Panc1 (cell line): ENCODE measurements at regions not wholly inside any gene's neighbourhood (a gene's known extent, or its start where the extent isn't known, plus 50 kb on each side); places are given as distances from the start of the nearest gene placed in this dataset.

Experiments used
- ATAC-seq: fragments of 200-7000 bp; cut with Tn5 transposase; 2 replicates; pipeline ENCODE4 v1.9.1; 2020; ENCODE audit warnings: mild to moderate bottlenecking, moderate library complexity
- BruUV-seq: library from RNA; stranded (reverse); fragments of 400-500 nt; replicated peaks from 2 replicates; lab custom pipeline; 2021; lab: Mats Ljungman, UMichigan
- CTCF ChIA-PET: fragments of 300-600 bp; sonication (Branson Sonifier 250); formaldehyde crosslinking; loops from one replicate; lab custom pipeline; 2022; ENCODE audit warnings: antibody characterized with exemption; lab: Charles Lee
- POLR2A ChIA-PET: fragments of 300-600 bp; sonication (Branson Sonifier 250); formaldehyde crosslinking; loops from one replicate; lab custom pipeline; 2022; ENCODE audit warnings: antibody characterized with exemption; lab: Charles Lee
- DNase-seq: peaks from one replicate; pipeline ENCODE4 v3.0.0-alpha.2; 2010; ENCODE audit warnings: low read depth, low spot score
- H3K27ac ChIP-seq: 2 replicates; pipeline ENCODE4 v1.5.1; 2011; ENCODE audit warnings: mild to moderate bottlenecking, low read length, inconsistent platforms
- H3K27me3 ChIP-seq: fragments of 200-500 bp; sonication (Bioruptor generic); 2 replicates; pipeline ENCODE4 v1.6.0; 2014; ENCODE audit warnings: low read length, inconsistent platforms; ENCODE audit not compliant: control insufficient read depth, insufficient read depth
- H3K36me3 ChIP-seq: fragments of 200-500 bp; sonication (Bioruptor generic); 2 replicates; pipeline ENCODE4 v1.5.1; 2014; ENCODE audit warnings: inconsistent platforms, mild to moderate bottlenecking, low read length, moderate library complexity; ENCODE audit not compliant: control insufficient read depth, insufficient read depth
- H3K4me1 ChIP-seq: 2 replicates; pipeline ENCODE4 v1.5.1; 2011; ENCODE audit warnings: inconsistent platforms, mild to moderate bottlenecking, low read length, moderate library complexity; ENCODE audit not compliant: control insufficient read depth, insufficient read depth
- H3K4me3 ChIP-seq, 2 experiments: 2 replicates each; pipeline ENCODE4 v1.5.1; 2011 to 2012; ENCODE audit warnings: low read depth in 2 of 2, low read length in 2 of 2, mild to moderate bottlenecking in 2 of 2, inconsistent platforms in 1 of 2, moderate library complexity in 1 of 2
- H3K9me3 ChIP-seq: fragments of 200-500 bp; sonication (Bioruptor generic); 2 replicates; pipeline ENCODE4 v1.5.1; 2014; ENCODE audit warnings: low read depth, mild to moderate bottlenecking, inconsistent platforms, low read length, moderate library complexity; ENCODE audit not compliant: control insufficient read depth, insufficient read depth
- POLR2AphosphoS5 ChIP-seq: IDR thresholded peaks from 2 replicates; pipeline ENCODE4 v1.6.1; 2012; ENCODE audit warnings: mild to moderate bottlenecking, low read depth, low read length, moderate library complexity
- SIN3A ChIP-seq: IDR thresholded peaks from 2 replicates; pipeline ENCODE4 v1.6.1; 2012; ENCODE audit warnings: low read depth, mild to moderate bottlenecking, low read length, moderate library complexity, borderline replicate concordance; ENCODE audit not compliant: insufficient read depth
- TCF7L2 ChIP-seq: IDR thresholded peaks from 2 replicates; pipeline ENCODE4 v1.6.1; 2011; ENCODE audit warnings: mild to moderate bottlenecking, low read depth, low read length, inconsistent platforms
- in situ Hi-C: cut with HindIII; loops from 2 replicates; pipeline ENCODE4 v1.10.0; 2016; ENCODE audit warnings: low sequenced_read_pairs, low pct_unique_long_range_greater_than_20kb
- intact Hi-C: fragments of 100-400 bp; cut with micrococcal nuclease; formaldehyde crosslinking; loops from one replicate; pipeline ENCODE4 v1.10.0; 2022; ENCODE audit not compliant: unreplicated experiment
- TF ChIP-seq, protein P1 (sequence below): fragments of 450-650 bp; IDR thresholded peaks from 2 replicates; pipeline ENCODE4 v1.5.1; 2017; ENCODE audit warnings: mild to moderate bottlenecking
- TF ChIP-seq, protein P2 (sequence below), 2 experiments: IDR thresholded peaks; 2 replicates each; pipeline ENCODE4 v1.6.1; 2011 to 2012; ENCODE audit warnings: low read depth in 2 of 2, control low read depth in 1 of 2, low read length in 1 of 2, mild to moderate bottlenecking in 1 of 2, moderate library complexity in 1 of 2; ENCODE audit not compliant: insufficient read depth in 1 of 2

DNA sequence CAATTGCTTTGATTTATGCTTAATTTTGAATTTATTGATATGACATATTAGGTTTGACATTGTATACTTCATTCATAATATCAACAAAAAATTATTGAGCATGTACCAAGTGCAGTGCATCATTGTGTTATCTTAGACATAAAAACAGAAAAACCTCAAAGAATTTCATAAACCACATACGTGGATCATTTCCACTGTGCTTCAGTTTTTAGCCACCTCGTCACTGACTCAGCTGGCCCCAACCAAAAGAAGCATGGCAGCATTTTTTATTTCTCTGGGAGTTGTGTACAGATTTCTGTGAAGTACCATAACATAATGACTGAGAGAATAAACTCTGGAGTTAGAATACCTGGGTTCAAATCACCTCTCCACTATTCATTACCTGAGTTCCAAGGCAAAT is 95.6 kb upstream of the C1orf87 start:
- intact Hi-C loops (no loop called here), in situ Hi-C loops (no loop called here)
- DNase-seq = no peak
- ChIA-PET CTCF (no interaction called here), POLR2A (no interaction called here)
- Histone ChIP-seq H3K4me3 (no peak overlapping the region), H3K9me3 (no peaks in the 10 kb centered on the region), H3K36me3 (no peaks in the 10 kb centered on the region), H3K27ac (no peak overlapping the region), H3K27me3 (0 out of 2 replicates have a peak, but pooled peaks cover 2% of the 10 kb centered on the region), H3K4me1 (no peaks in the 10 kb centered on the region)
- TF ChIP-seq, protein P1, sequence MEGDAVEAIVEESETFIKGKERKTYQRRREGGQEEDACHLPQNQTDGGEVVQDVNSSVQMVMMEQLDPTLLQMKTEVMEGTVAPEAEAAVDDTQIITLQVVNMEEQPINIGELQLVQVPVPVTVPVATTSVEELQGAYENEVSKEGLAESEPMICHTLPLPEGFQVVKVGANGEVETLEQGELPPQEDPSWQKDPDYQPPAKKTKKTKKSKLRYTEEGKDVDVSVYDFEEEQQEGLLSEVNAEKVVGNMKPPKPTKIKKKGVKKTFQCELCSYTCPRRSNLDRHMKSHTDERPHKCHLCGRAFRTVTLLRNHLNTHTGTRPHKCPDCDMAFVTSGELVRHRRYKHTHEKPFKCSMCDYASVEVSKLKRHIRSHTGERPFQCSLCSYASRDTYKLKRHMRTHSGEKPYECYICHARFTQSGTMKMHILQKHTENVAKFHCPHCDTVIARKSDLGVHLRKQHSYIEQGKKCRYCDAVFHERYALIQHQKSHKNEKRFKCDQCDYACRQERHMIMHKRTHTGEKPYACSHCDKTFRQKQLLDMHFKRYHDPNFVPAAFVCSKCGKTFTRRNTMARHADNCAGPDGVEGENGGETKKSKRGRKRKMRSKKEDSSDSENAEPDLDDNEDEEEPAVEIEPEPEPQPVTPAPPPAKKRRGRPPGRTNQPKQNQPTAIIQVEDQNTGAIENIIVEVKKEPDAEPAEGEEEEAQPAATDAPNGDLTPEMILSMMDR = no peak
- TF ChIP-seq TCF7L2 (no peak), POLR2AphosphoS5 (no peak), SIN3A (no peak)
- TF ChIP-seq, protein P2, sequence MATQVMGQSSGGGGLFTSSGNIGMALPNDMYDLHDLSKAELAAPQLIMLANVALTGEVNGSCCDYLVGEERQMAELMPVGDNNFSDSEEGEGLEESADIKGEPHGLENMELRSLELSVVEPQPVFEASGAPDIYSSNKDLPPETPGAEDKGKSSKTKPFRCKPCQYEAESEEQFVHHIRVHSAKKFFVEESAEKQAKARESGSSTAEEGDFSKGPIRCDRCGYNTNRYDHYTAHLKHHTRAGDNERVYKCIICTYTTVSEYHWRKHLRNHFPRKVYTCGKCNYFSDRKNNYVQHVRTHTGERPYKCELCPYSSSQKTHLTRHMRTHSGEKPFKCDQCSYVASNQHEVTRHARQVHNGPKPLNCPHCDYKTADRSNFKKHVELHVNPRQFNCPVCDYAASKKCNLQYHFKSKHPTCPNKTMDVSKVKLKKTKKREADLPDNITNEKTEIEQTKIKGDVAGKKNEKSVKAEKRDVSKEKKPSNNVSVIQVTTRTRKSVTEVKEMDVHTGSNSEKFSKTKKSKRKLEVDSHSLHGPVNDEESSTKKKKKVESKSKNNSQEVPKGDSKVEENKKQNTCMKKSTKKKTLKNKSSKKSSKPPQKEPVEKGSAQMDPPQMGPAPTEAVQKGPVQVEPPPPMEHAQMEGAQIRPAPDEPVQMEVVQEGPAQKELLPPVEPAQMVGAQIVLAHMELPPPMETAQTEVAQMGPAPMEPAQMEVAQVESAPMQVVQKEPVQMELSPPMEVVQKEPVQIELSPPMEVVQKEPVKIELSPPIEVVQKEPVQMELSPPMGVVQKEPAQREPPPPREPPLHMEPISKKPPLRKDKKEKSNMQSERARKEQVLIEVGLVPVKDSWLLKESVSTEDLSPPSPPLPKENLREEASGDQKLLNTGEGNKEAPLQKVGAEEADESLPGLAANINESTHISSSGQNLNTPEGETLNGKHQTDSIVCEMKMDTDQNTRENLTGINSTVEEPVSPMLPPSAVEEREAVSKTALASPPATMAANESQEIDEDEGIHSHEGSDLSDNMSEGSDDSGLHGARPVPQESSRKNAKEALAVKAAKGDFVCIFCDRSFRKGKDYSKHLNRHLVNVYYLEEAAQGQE (IDR thresholded peaks at IDR 0.05; ENCODE audit: insufficient read depth in 1 of 2, low read depth in 2 of 2, low read length in 1 of 2) = no peak
- no TSS peak for BruUV-seq
- no peak for ATAC-seq

DNA sequence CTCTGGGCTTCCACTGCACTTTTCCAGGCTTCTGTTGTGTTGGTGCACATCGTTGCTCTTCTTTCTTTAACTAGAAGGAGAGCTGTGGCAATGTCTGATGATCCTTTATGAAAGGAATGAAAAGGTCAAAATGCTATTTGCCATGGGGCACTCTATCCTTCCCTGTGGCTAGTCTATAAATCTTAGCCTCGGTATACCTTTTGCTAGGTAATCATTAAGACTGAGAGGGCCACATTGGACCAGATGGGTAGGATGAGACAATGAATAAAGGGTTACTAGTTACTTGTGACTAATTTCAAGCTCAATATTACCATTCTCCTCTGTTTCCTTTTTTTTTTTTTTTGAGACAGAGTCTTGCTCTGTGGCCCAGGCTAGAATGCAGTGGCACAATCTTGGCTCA is 89.4 kb upstream of the C1orf87 start:
- H3K4me3 ChIP-seq = no peak overlapping the region
- H3K9me3 ChIP-seq = no peaks in the 10 kb centered on the region
- ChIA-PET CTCF (no interaction called here), POLR2A (no interaction called here)
- H3K27ac ChIP-seq = no peak overlapping the region
- no peak for TF ChIP-seq POLR2AphosphoS5
- no peak for TF ChIP-seq TCF7L2
- TF ChIP-seq, protein P2 (IDR thresholded peaks at IDR 0.05; ENCODE audit: insufficient read depth in 1 of 2, low read depth in 2 of 2, low read length in 1 of 2) = no peak
- TF ChIP-seq, protein P1 = no peak
- ATAC-seq (no peak), DNase-seq (no peak)
- H3K27me3 ChIP-seq = 0 out of 2 replicates have a peak, but pooled peaks cover 4% of the 10 kb centered on the region
- intact Hi-C loops = no loop called here
- no peaks in the 10 kb centered on the region for H3K36me3 ChIP-seq
- BruUV-seq = no TSS peak
- in situ Hi-C loops = no loop called here
- no peaks in the 10 kb centered on the region for H3K4me1 ChIP-seq
